ENCODE measurements at regions not wholly inside any gene's neighbourhood (a gene's known extent, or its start where the extent isn't known, plus 50 kb on each side); places are given as distances from the start of the nearest gene placed in this dataset.

DNA sequence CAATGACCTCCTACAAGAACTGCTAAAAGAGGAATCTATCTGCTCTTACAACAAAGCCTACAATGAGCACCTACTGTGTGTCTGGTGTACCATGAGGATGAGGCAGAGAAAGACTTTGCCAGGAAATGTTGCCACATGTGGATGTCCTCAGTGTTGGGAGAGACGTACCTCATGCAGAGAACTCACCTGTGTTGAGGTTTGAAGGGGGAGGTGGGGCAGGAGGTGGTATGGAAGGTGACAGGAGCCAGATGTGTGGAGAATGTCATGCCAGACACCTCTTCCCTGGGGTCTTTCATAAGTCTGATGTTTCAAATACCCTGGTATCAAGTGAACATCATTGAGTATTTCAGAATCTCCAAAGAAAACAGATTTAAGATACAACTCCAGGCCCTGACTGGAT is 220.1 kb upstream of the RNF32 start:
- no peaks in the 10 kb centered on the region for H3K4me1 ChIP-seq (ENCODE audit: control insufficient read depth in 4 of 4, insufficient read depth in 4 of 4, low read length in 3 of 4)
- no peak for TF ChIP-seq TAF1 (conservative IDR thresholded peaks at IDR 0.05)
- TF ChIP-seq YY1 (IDR thresholded peaks at IDR 0.05), result no peak
- TF ChIP-seq HNF4G (IDR thresholded peaks at IDR 0.05), result no peak
- TF ChIP-seq RAD21 (IDR thresholded peaks at IDR 0.05), result no peak
- no peak for TF ChIP-seq NR2F2 (IDR thresholded peaks at IDR 0.05)
- no peak for TF ChIP-seq RXRA (IDR thresholded peaks at IDR 0.05)
- TF ChIP-seq GABPA (IDR thresholded peaks at IDR 0.05 in 1 of 2, conservative IDR thresholded peaks at IDR 0.05 in 1 of 2), result no peak
- TF ChIP-seq, protein P1, sequence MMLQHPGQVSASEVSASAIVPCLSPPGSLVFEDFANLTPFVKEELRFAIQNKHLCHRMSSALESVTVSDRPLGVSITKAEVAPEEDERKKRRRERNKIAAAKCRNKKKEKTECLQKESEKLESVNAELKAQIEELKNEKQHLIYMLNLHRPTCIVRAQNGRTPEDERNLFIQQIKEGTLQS (IDR thresholded peaks at IDR 0.05), result no peak
- TF ChIP-seq EGR1 (IDR thresholded peaks at IDR 0.05; ENCODE audit: low read depth in 2 of 2), result no peak
- TF ChIP-seq, protein P2, sequence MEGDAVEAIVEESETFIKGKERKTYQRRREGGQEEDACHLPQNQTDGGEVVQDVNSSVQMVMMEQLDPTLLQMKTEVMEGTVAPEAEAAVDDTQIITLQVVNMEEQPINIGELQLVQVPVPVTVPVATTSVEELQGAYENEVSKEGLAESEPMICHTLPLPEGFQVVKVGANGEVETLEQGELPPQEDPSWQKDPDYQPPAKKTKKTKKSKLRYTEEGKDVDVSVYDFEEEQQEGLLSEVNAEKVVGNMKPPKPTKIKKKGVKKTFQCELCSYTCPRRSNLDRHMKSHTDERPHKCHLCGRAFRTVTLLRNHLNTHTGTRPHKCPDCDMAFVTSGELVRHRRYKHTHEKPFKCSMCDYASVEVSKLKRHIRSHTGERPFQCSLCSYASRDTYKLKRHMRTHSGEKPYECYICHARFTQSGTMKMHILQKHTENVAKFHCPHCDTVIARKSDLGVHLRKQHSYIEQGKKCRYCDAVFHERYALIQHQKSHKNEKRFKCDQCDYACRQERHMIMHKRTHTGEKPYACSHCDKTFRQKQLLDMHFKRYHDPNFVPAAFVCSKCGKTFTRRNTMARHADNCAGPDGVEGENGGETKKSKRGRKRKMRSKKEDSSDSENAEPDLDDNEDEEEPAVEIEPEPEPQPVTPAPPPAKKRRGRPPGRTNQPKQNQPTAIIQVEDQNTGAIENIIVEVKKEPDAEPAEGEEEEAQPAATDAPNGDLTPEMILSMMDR (IDR thresholded peaks at IDR 0.05; ENCODE audit: low read depth, low read length, missing input control), result no peak
- H3K9ac ChIP-seq (ENCODE audit: low read depth in 1 of 2, low read length in 2 of 2), result no peak overlapping the region
- 86% methylated on average over 1 of the region's 1 CpG for WGBS
- DNase-seq (ENCODE audit: low spot score), result no peak
- H3K4me3 ChIP-seq (ENCODE audit: low read depth in 1 of 3, low read length in 3 of 3), result no peak overlapping the region
- no peak overlapping the region for H3K27ac ChIP-seq (ENCODE audit: low read depth in 1 of 2, low read length in 2 of 2)
- no peaks in the 10 kb centered on the region for H3K36me3 ChIP-seq (ENCODE audit: control insufficient read depth in 4 of 4, insufficient read depth in 3 of 4, low read depth in 1 of 4, low read length in 3 of 4)
- no peaks in the 10 kb centered on the region for H3K27me3 ChIP-seq (ENCODE audit: control insufficient read depth in 4 of 4, insufficient read depth in 4 of 4, low read length in 3 of 4)
- H3K9me3 ChIP-seq (ENCODE audit: control insufficient read depth in 4 of 4, low read length in 3 of 4), result peaks cover 0 to 3% (median under 1%) of the 10 kb centered on the region in 4 donors

DNA sequence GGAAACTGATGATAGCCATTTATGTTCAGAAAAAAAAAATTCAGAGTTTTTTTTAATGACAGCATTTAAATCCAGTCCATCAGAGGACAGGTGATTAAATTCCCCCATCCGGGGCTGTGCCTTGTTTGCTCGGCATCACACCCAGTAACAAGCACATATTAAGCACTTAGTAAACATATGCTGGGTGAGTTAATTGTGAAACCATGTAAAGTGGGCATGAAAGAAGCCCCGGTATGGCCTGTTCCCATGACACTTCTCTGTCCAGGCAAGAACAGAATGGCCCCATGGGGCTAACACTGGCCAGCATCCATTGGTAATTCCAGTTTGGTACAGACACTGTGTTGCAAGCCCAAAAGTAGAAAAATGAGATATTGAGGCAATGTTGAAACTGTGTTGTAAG is 220.8 kb upstream of the RNF32 start:
- Histone ChIP-seq H3K36me3 (ENCODE audit: control insufficient read depth in 4 of 4, insufficient read depth in 3 of 4, low read depth in 1 of 4, low read length in 3 of 4) (no peaks in the 10 kb centered on the region), H3K27ac (ENCODE audit: low read depth in 1 of 2, low read length in 2 of 2) (no peak overlapping the region), H3K9me3 (ENCODE audit: control insufficient read depth in 4 of 4, low read length in 3 of 4) (peaks cover 0 to 3% (median under 1%) of the 10 kb centered on the region in 4 donors), H3K27me3 (ENCODE audit: control insufficient read depth in 4 of 4, insufficient read depth in 4 of 4, low read length in 3 of 4) (no peaks in the 10 kb centered on the region), H3K4me1 (ENCODE audit: control insufficient read depth in 4 of 4, insufficient read depth in 4 of 4, low read length in 3 of 4) (no peaks in the 10 kb centered on the region), H3K4me3 (ENCODE audit: low read depth in 1 of 3, low read length in 3 of 3) (no peak overlapping the region), H3K9ac (ENCODE audit: low read depth in 1 of 2, low read length in 2 of 2) (no peak overlapping the region)
- 90% methylated on average over 3 of the region's 3 CpGs for WGBS
- DNase-seq (ENCODE audit: low spot score), result no peak
- no peak for TF ChIP-seq RAD21 (IDR thresholded peaks at IDR 0.05)
- no peak for TF ChIP-seq GABPA (IDR thresholded peaks at IDR 0.05 in 1 of 2, conservative IDR thresholded peaks at IDR 0.05 in 1 of 2)
- TF ChIP-seq FOXA1 (IDR thresholded peaks at IDR 0.05), result no peak
- no peak for TF ChIP-seq SP1 (IDR thresholded peaks at IDR 0.05)
- TF ChIP-seq JUND (IDR thresholded peaks at IDR 0.05), result no peak
- TF ChIP-seq, protein P1 (IDR thresholded peaks at IDR 0.05), result no peak
- no peak for TF ChIP-seq NR2F2 (IDR thresholded peaks at IDR 0.05)

DNA sequence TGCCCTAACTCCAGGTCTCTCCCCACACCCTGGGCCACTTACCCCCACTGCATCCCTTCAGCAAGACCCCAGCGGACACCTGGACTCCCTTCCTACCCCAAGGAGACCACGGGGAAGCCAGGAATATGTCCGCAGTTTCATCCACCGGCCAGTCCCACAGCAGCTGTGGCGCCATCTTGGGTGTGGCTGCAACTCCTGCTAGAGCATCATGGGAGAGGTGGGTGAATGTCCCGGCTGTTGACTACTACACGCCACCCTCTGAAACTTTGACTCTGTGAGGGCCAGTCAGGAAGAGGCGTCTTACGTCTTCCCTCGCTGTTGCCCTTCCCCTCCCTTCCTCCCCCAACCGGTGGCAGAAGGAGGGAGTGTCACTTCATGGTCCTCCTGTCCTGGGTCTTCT is 238.3 kb upstream of the RNF32 start:
- 96% methylated on average over 11 of the region's 11 CpGs for WGBS
- H3K27ac ChIP-seq (ENCODE audit: low read depth in 1 of 2, low read length in 2 of 2), result no peak overlapping the region
- no peak for DNase-seq (ENCODE audit: low spot score)
- no peak for TF ChIP-seq NR2F2 (IDR thresholded peaks at IDR 0.05)
- TF ChIP-seq FOXA1 (IDR thresholded peaks at IDR 0.05), result no peak
- no peak for TF ChIP-seq YY1 (IDR thresholded peaks at IDR 0.05)
- no peak for TF ChIP-seq HNF4A (conservative IDR thresholded peaks at IDR 0.05)
- TF ChIP-seq, protein P1 (IDR thresholded peaks at IDR 0.05), result no peak
- TF ChIP-seq FOXA2 (IDR thresholded peaks at IDR 0.05), result no peak
- TF ChIP-seq EGR1 (IDR thresholded peaks at IDR 0.05; ENCODE audit: low read depth in 2 of 2), result no peak
- no peak for TF ChIP-seq HNF4G (IDR thresholded peaks at IDR 0.05)
- TF ChIP-seq, protein P3, sequence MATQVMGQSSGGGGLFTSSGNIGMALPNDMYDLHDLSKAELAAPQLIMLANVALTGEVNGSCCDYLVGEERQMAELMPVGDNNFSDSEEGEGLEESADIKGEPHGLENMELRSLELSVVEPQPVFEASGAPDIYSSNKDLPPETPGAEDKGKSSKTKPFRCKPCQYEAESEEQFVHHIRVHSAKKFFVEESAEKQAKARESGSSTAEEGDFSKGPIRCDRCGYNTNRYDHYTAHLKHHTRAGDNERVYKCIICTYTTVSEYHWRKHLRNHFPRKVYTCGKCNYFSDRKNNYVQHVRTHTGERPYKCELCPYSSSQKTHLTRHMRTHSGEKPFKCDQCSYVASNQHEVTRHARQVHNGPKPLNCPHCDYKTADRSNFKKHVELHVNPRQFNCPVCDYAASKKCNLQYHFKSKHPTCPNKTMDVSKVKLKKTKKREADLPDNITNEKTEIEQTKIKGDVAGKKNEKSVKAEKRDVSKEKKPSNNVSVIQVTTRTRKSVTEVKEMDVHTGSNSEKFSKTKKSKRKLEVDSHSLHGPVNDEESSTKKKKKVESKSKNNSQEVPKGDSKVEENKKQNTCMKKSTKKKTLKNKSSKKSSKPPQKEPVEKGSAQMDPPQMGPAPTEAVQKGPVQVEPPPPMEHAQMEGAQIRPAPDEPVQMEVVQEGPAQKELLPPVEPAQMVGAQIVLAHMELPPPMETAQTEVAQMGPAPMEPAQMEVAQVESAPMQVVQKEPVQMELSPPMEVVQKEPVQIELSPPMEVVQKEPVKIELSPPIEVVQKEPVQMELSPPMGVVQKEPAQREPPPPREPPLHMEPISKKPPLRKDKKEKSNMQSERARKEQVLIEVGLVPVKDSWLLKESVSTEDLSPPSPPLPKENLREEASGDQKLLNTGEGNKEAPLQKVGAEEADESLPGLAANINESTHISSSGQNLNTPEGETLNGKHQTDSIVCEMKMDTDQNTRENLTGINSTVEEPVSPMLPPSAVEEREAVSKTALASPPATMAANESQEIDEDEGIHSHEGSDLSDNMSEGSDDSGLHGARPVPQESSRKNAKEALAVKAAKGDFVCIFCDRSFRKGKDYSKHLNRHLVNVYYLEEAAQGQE (IDR thresholded peaks at IDR 0.05), result no peak
- no peak for TF ChIP-seq TAF1 (conservative IDR thresholded peaks at IDR 0.05)
- TF ChIP-seq SP1 (IDR thresholded peaks at IDR 0.05), result no peak
- TF ChIP-seq JUND (IDR thresholded peaks at IDR 0.05), result no peak
- TF ChIP-seq, protein P4, sequence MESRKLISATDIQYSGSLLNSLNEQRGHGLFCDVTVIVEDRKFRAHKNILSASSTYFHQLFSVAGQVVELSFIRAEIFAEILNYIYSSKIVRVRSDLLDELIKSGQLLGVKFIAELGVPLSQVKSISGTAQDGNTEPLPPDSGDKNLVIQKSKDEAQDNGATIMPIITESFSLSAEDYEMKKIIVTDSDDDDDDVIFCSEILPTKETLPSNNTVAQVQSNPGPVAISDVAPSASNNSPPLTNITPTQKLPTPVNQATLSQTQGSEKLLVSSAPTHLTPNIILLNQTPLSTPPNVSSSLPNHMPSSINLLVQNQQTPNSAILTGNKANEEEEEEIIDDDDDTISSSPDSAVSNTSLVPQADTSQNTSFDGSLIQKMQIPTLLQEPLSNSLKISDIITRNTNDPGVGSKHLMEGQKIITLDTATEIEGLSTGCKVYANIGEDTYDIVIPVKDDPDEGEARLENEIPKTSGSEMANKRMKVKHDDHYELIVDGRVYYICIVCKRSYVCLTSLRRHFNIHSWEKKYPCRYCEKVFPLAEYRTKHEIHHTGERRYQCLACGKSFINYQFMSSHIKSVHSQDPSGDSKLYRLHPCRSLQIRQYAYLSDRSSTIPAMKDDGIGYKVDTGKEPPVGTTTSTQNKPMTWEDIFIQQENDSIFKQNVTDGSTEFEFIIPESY (IDR thresholded peaks at IDR 0.05), result no peak
- TF ChIP-seq, protein P5, sequence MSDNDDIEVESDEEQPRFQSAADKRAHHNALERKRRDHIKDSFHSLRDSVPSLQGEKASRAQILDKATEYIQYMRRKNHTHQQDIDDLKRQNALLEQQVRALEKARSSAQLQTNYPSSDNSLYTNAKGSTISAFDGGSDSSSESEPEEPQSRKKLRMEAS (IDR thresholded peaks at IDR 0.05), result no peak
- TF ChIP-seq RXRA (IDR thresholded peaks at IDR 0.05), result no peak
- TF ChIP-seq RAD21 (IDR thresholded peaks at IDR 0.05), result no peak

More for the DNA sequence above, 238.3 kb upstream of the RNF32 start:
- Histone ChIP-seq H3K9ac (ENCODE audit: low read depth in 1 of 2, low read length in 2 of 2) (no peak overlapping the region), H3K27me3 (ENCODE audit: control insufficient read depth in 4 of 4, insufficient read depth in 4 of 4, low read length in 3 of 4) (no peaks in the 10 kb centered on the region), H3K36me3 (ENCODE audit: control insufficient read depth in 4 of 4, insufficient read depth in 3 of 4, low read depth in 1 of 4, low read length in 3 of 4) (no peaks in the 10 kb centered on the region), H3K4me1 (ENCODE audit: control insufficient read depth in 4 of 4, insufficient read depth in 4 of 4, low read length in 3 of 4) (peaks cover 0 to 7% (median 0%) of the 10 kb centered on the region in 4 donors), H3K9me3 (ENCODE audit: control insufficient read depth in 4 of 4, low read length in 3 of 4) (no peaks in the 10 kb centered on the region), H3K4me3 (ENCODE audit: low read depth in 1 of 3, low read length in 3 of 3) (no peak overlapping the region)
